K562 (cell line): ENCODE measurements at regions not wholly inside any gene's neighbourhood (a gene's known extent, or its start where the extent isn't known, plus 50 kb on each side); places are given as distances from the start of the nearest gene placed in this dataset.

Experiments
- ATAC-seq: fragments of 200-7000 bp; cut with Tn5 transposase; 3 replicates; pipeline ENCODE4 v1.9.1; 2020; ENCODE audit warnings: moderate library complexity
- BruUV-seq: library from RNA; stranded (reverse); fragments of 400-500 nt; replicated peaks from 2 replicates; lab custom pipeline; 2021; lab: Mats Ljungman, UMichigan
- CTCF ChIA-PET: fragments of 300-600 bp; formaldehyde crosslinking; extraction: SDS; loops from one replicate; lab custom pipeline; 2021; ENCODE audit warnings: low intra/inter-chr PET ratio; lab: Yijun Ruan, JAX
- POLR2A ChIA-PET: fragments of 300-600, 350-650 bp; sonication (Branson Sonifier 250); formaldehyde crosslinking; extraction: SDS; loops from one replicate; lab custom pipeline; 2021; ENCODE audit warnings: antibody characterized with exemption, inconsistent platforms; lab: Yijun Ruan, JAX
- DNase-seq, 4 experiments: peaks; one replicate each; pipeline versions ENCODE4 v3.0.0 to v3.0.0-alpha.2; 2011 to 2018; ENCODE audit warnings: low spot score in 3 of 4, mixed read lengths in 3 of 4; ENCODE audit errors: extremely low read depth in 1 of 4
- FAIRE-seq: peaks from 2 replicates; lab custom pipeline; 2011; peaks lifted over from hg19 to GRCh38; lab: Jason Lieb, UNC
- H2AFZ ChIP-seq: 2 replicates; pipeline ENCODE4 v1.6.0; 2011; ENCODE audit warnings: low read depth, low read length, control low read depth, inconsistent platforms
- H3K27ac ChIP-seq: fragments of 200-600 bp; 3 replicates; pipeline ENCODE4 v1.8.0; 2011; ENCODE audit warnings: low read depth, mild to moderate bottlenecking, control low read depth, inconsistent platforms, low read length, moderate library complexity, mixed read lengths; ENCODE audit errors: extremely low read depth
- H3K27me3 ChIP-seq, 2 experiments: fragments of 300-600 bp in 1 of 2; 2 replicates in 1 of 2; 3 replicates in 1 of 2; pipeline versions ENCODE4 v1.6.0 to v1.8.0; 2011; ENCODE audit warnings: inconsistent platforms in 2 of 2, low read length in 2 of 2, mild to moderate bottlenecking in 1 of 2, mixed read lengths in 1 of 2, moderate library complexity in 1 of 2; ENCODE audit not compliant: control insufficient read depth in 2 of 2, insufficient read depth in 2 of 2
- H3K36me3 ChIP-seq: fragments of 300-600 bp; 3 replicates; pipeline ENCODE4 v1.8.0; 2011; ENCODE audit warnings: mild to moderate bottlenecking, low read length, inconsistent platforms; ENCODE audit not compliant: control insufficient read depth, insufficient read depth
- H3K4me1 ChIP-seq, 2 experiments: fragments of 200-600 bp in 1 of 2; replicated peaks in 1 of 2; 2 replicates in 1 of 2; 3 replicates in 1 of 2; pipeline versions ENCODE4 v1.5.1 to v1.8.0; 2011; ENCODE audit warnings: inconsistent platforms in 2 of 2, low read length in 2 of 2, mild to moderate bottlenecking in 1 of 2, mixed read lengths in 1 of 2, moderate library complexity in 1 of 2; ENCODE audit not compliant: control insufficient read depth in 2 of 2, insufficient read depth in 2 of 2
- H3K4me2 ChIP-seq: 2 replicates; pipeline ENCODE4 v1.6.1; 2011; ENCODE audit warnings: low read length, control low read depth, inconsistent platforms, mixed read lengths; ENCODE audit not compliant: insufficient read depth
- H3K4me3 ChIP-seq: fragments of 200-600 bp; sonication (generic), shearing (Covaris generic); 2 replicates; pipeline ENCODE4 v1.5.1; 2016; ENCODE audit warnings: control low read depth, inconsistent platforms
- H3K79me2 ChIP-seq: fragments of 200-600 bp; 3 replicates; pipeline ENCODE4 v1.8.0; 2011; ENCODE audit warnings: low read length, inconsistent platforms; ENCODE audit not compliant: control insufficient read depth, insufficient read depth
- H3K9ac ChIP-seq, 2 experiments: 2 replicates each; pipeline versions ENCODE4 v1.6.0 to v1.6.1; 2011; ENCODE audit warnings: low read depth in 2 of 2, low read length in 2 of 2, control low read depth in 1 of 2, inconsistent platforms in 1 of 2, mild to moderate bottlenecking in 1 of 2, mixed read lengths in 1 of 2; ENCODE audit not compliant: insufficient read depth in 1 of 2
- H3K9me1 ChIP-seq: one replicate; pipeline ENCODE4 v1.6.0; 2011; ENCODE audit warnings: inconsistent platforms, mild to moderate bottlenecking, low read length, moderate library complexity; ENCODE audit not compliant: control insufficient read depth, insufficient read depth
- H3K9me3 ChIP-seq: replicated peaks from 2 replicates; pipeline ENCODE4 v1.5.1; 2011; ENCODE audit warnings: low read depth, low read length, inconsistent platforms; ENCODE audit not compliant: control insufficient read depth, insufficient read depth
- H4K20me1 ChIP-seq: replicated peaks from 2 replicates; pipeline ENCODE4 v1.6.1; 2011; ENCODE audit warnings: low read length, inconsistent platforms, mixed read lengths; ENCODE audit not compliant: control insufficient read depth, insufficient read depth
- EGR1 ChIP-seq: fragments of 450-650 bp; conservative IDR thresholded peaks from 2 replicates; pipeline ENCODE4 v1.6.1; 2017; ENCODE audit warnings: mild to moderate bottlenecking
- NCOA4 ChIP-seq: fragments of 450-650 bp; IDR thresholded peaks from 2 replicates; pipeline ENCODE4 v1.6.1; 2018; ENCODE audit warnings: mild to moderate bottlenecking; ENCODE audit not compliant: partially characterized antibody
- NR3C1 ChIP-seq: sonication (generic); formaldehyde crosslinking; IDR thresholded peaks from 2 replicates; pipeline ENCODE4 v1.8.1; 2022; ENCODE audit warnings: missing genetic modification reagents
- PHF20 ChIP-seq: fragments of 450-650 bp; IDR thresholded peaks from 2 replicates; pipeline ENCODE4 v1.6.1; 2018; ENCODE audit not compliant: partially characterized antibody
- PHTF2 ChIP-seq: fragments of 250-450 bp; sonication (Bioruptor Pico); IDR thresholded peaks from 2 replicates; pipeline ENCODE4 v1.5.0; 2021; ENCODE audit warnings: mild to moderate bottlenecking
- SP1 ChIP-seq: sonication (generic); formaldehyde crosslinking; IDR thresholded peaks from 2 replicates; pipeline ENCODE4 v1.8.1; 2022; ENCODE audit warnings: mild to moderate bottlenecking, missing genetic modification reagents
- SREBF2 ChIP-seq: sonication (generic); formaldehyde crosslinking; IDR thresholded peaks from 2 replicates; pipeline ENCODE4 v1.4.0; 2020; ENCODE audit warnings: mild to moderate bottlenecking, missing genetic modification reagents
- TEAD4 ChIP-seq, 2 experiments: sonication (generic) in 1 of 2; formaldehyde crosslinking in 1 of 2; IDR thresholded peaks; 2 replicates each; pipeline versions ENCODE4 v1.6.1 to v1.8.0; 2012 to 2022; ENCODE audit warnings: borderline replicate concordance in 1 of 2, inconsistent platforms in 1 of 2, low read length in 1 of 2, mild to moderate bottlenecking in 1 of 2, missing genetic modification reagents in 1 of 2
- ZNF717 ChIP-seq: fragments of 250-450 bp; sonication (Bioruptor Pico); IDR thresholded peaks from 2 replicates; pipeline ENCODE4 v1.5.0; 2021
- ZSCAN29 ChIP-seq: fragments of 450-650 bp; IDR thresholded peaks from 2 replicates; pipeline ENCODE4 v1.6.1; 2017
- WGBS: fragments of 100-300 bp; shearing (Covaris generic); methylation state at CpG from one replicate; pipeline ENCODE4 v1.1.6; 2016; ENCODE audit warnings: low coverage, mixed read lengths; ENCODE audit not compliant: insufficient coverage; ENCODE audit errors: missing lambda C conversion rate; 5-methylcytosine and 5-hydroxymethylcytosine counted together
- in situ Hi-C: fragments of 300-500 bp; cut with MboI; formaldehyde crosslinking; loops from 4 replicates; pipeline ENCODE4 v1.15.0; 2018; ENCODE audit warnings: inconsistent platforms, mixed read lengths
- intact Hi-C: fragments of 100-400 bp; cut with micrococcal nuclease; formaldehyde crosslinking; loops from 2 replicates; pipeline ENCODE4 v1.14.2; 2022

- no peak for TF ChIP-seq ZSCAN29
- TF ChIP-seq ZNF717 (CRISPR knock-in tag) = no peak
- TF ChIP-seq SREBF2 (CRISPR knock-in tag) = no peak
- TF ChIP-seq SP1 (CRISPR knock-in tag) = no peak
- no peak for TF ChIP-seq NR3C1 (CRISPR knock-in tag)
- no peak for TF ChIP-seq PHF20
- TF ChIP-seq TEAD4 (IDR thresholded peaks at IDR 0.05; ENCODE audit: low read length) = no peak
- no peak for TF ChIP-seq TEAD4 (CRISPR knock-in tag; IDR thresholded peaks at IDR 0.05; ENCODE audit: borderline replicate concordance)
- no peak for TF ChIP-seq NCOA4
Observed at GRCh38 chr1:214720561-214720960, 117.6 kb downstream of the CENPF start (continued).

DNA sequence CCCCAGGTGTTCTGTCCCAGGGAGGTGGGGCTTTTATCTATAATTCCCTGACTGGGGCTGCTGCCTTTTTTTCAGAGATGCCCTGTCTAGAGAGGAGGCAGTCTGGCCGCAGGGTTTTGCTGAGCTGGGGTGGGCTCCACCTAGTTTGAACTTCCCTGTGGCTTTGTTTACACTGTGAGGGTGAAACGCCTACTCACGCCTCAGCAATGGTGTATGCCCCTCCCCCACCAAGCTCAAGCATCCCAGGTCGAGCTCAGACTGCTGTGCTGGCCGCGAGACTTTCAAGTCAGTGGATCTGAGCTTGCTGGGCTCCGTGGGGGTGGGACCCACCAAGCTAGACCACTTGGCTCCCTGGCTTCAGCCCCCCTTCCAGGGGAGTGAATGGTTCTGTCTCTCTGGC lies 124.3 kb downstream of the CENPF start:
- H3K4me3 ChIP-seq = no peak overlapping the region
- H3K9me1 ChIP-seq = no peaks in the 10 kb centered on the region
- H3K27me3 ChIP-seq = no peaks in the 10 kb centered on the region
- H4K20me1 ChIP-seq = no peaks in the 10 kb centered on the region
- H2AFZ ChIP-seq = peak overlapping the region; percentile 32; the same call in 1 of the 2 replicates
- ATAC-seq (no peak), DNase-seq (peak in 1 of 4 experiments; percentile 14), FAIRE-seq (no peak)
- intact Hi-C loops (no loop called here), in situ Hi-C loops (no loop called here)
- no peaks in the 10 kb centered on the region for H3K4me1 ChIP-seq
- no TSS peak for BruUV-seq
- CTCF ChIA-PET = no interaction called here
- POLR2A ChIA-PET = interaction anchor here (0.6 kb wide), 1 partner anchor 901 kb away, joined by 4 read pairs; no protein-coding TSS in a partner anchor
- no peaks in the 10 kb centered on the region for H3K36me3 ChIP-seq
- WGBS = 5% methylated on average over 7 of the region's 7 CpGs
- H3K9ac ChIP-seq = no peak overlapping the region
- H3K79me2 ChIP-seq = no peaks in the 10 kb centered on the region
- TF ChIP-seq EGR1 = 0 out of 2 replicates have a peak, but pooled peaks have one; percentile 8
- TF ChIP-seq PHTF2 (CRISPR knock-in tag) = no peak
- no peak overlapping the region for H3K27ac ChIP-seq
- H3K9me3 ChIP-seq = no peaks in the 10 kb centered on the region; the same call in none of the 2 replicates
- H3K4me2 ChIP-seq = no peak overlapping the region
